GM12873 (cell line): ENCODE measurements at regions not wholly inside any gene's neighbourhood (a gene's known extent, or its start where the extent isn't known, plus 50 kb on each side); places are given as distances from the start of the nearest gene placed in this dataset.

ENCODE experiments used
- TF ChIP-seq, protein P1 (sequence below): IDR thresholded peaks from 2 replicates; pipeline ENCODE4 v1.5.1; 2012; ENCODE audit warnings: low read depth, mild to moderate bottlenecking, moderate library complexity, low read length, control low read depth; ENCODE audit not compliant: insufficient read depth; ENCODE audit errors: missing control alignments

DNA sequence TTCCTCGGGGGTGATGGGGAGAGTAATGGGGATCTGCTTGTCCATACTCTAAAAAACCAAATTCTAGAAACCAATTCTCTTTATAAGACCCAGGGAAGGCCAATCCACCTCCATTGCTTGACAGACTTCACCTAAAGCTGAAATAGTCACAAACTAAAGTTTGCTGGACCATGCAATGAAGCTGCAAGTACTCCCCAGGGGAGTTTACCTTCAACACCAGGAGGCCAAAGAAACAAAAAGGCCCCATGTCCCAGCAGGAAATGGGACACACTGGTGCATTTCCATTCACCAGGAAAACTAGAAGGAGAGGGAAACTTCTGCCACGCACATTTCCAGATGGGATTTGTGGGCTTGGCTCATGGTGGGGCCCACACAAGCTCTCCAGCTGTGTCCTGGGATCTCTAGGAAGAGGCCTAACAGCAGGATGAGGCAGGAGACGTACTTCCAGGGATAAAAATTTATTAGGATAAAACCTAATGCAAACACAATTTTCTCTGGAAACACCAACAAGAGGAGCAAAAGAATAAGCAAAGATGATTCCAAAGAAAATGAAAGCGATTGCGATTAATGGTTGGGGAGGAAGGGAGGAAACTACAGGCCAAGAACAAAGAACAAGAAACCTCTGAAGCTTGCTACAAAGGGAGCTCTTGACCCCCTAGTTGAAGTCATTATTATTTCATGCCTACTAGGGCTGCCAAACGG lies 238.0 kb upstream of the LRTM1 start:
- TF ChIP-seq, protein P1, sequence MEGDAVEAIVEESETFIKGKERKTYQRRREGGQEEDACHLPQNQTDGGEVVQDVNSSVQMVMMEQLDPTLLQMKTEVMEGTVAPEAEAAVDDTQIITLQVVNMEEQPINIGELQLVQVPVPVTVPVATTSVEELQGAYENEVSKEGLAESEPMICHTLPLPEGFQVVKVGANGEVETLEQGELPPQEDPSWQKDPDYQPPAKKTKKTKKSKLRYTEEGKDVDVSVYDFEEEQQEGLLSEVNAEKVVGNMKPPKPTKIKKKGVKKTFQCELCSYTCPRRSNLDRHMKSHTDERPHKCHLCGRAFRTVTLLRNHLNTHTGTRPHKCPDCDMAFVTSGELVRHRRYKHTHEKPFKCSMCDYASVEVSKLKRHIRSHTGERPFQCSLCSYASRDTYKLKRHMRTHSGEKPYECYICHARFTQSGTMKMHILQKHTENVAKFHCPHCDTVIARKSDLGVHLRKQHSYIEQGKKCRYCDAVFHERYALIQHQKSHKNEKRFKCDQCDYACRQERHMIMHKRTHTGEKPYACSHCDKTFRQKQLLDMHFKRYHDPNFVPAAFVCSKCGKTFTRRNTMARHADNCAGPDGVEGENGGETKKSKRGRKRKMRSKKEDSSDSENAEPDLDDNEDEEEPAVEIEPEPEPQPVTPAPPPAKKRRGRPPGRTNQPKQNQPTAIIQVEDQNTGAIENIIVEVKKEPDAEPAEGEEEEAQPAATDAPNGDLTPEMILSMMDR: no peak

DNA sequence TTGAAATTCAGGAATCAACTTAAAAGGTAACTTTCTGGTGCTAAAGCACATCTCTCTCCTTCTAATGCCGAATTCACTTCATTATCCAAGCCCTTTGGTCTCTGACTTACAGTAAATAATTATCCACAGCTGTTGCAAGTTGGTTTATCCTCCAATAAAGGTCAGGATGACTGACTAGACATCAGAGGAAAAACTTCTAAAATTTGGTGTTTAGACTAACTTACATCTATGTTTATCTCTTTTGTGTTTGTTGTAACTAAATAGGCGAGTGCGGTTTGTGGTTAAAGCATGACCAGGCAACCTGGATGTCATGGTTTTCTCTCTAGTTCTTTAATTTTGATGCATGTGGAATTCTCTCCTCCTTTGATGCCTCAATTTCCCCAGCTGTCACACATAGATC lies 237.4 kb upstream of the LRTM1 start:
- TF ChIP-seq, protein P1: no peak

- TF ChIP-seq, protein P1: no peak
Observed at GRCh38 chr3:55164876-55165275, 237.0 kb upstream of the LRTM1 start.

DNA sequence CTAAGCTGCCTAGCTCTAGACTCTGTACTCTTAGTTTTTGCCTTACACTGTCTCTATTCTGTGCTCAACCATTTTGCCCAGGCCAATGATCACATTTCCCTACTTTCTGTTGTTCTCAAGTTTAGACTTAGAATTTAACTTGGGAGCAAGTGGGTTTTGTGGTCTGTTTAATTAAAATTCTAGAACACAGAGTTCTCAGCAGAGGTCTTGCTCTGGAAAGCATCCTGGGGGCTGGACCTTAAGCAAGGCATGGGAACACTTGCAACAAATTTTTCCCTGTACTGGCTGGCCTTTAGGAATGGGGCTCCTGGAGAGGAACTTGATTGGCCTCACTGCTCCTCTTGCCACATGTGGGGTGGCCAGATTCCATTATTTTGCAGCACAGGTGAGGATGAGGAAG lies 236.3 kb upstream of the LRTM1 start:
- TF ChIP-seq, protein P1: no peak

- TF ChIP-seq, protein P1: no peak
Observed at GRCh38 chr3:55163421-55163820, 235.6 kb upstream of the LRTM1 start.

DNA sequence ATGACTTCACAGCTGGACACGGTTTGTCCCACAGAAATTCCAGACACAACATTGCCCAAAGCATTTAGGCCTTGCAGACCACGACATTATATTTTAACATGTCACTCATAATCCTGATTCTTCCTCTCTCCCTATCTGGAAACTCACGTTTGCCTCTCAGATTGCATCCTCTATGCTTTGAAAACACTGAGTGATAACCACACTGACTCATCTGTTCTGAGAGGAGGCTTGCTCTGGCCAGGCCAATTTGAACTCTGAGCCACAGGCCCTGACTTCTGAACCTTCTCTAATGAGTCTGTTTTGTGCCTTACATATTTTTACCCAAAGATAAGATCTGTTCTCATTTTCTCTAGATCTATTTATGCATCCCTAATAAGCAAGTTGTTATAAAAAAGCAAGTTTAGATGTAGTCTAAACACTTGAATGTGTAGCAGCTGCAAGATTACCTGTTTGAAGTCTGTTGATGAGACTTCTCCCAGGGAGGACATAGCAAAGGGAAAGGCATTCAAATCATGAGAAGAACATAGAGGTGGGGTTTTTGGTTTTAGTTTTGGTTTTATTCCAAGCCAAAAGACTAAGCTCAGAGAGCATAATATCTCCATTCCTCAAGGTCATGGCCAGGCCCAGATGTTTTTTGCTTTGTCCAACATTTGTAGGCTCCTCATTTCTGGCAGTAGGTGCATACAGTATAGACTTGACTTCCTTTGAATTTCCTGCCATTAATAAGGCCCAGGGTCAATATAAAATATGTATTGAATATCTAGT lies 234.4 kb upstream of the LRTM1 start:
- TF ChIP-seq, protein P1: no peak

- TF ChIP-seq, protein P1: no peak
Observed at GRCh38 chr3:55161231-55161630, 233.4 kb upstream of the LRTM1 start.
